ENCODE measurements at regions not wholly inside any gene's neighbourhood (a gene's known extent, or its start where the extent isn't known, plus 50 kb on each side); places are given as distances from the start of the nearest gene placed in this dataset.

DNA sequence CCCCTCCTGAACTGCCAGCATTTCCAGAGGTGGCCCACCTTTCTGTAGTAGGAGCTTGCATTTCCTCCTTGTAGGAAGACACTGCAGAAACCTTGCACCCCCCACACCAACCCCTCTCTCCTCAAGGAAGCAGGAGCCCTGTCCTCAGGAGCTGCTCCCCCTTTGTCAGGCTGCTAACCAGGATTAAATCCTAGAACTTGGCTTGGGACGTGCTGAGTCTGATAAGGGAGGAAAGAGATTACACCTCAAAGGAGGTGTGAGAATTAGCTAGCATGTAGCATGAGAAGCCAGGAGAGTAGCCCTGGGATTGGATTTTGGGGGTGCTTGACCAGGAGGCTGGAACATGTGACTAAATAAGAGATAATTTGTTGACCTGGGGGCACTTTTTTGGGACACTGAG is 119.8 kb upstream of the ALDH1B1 start:
- TF ChIP-seq, protein P1, sequence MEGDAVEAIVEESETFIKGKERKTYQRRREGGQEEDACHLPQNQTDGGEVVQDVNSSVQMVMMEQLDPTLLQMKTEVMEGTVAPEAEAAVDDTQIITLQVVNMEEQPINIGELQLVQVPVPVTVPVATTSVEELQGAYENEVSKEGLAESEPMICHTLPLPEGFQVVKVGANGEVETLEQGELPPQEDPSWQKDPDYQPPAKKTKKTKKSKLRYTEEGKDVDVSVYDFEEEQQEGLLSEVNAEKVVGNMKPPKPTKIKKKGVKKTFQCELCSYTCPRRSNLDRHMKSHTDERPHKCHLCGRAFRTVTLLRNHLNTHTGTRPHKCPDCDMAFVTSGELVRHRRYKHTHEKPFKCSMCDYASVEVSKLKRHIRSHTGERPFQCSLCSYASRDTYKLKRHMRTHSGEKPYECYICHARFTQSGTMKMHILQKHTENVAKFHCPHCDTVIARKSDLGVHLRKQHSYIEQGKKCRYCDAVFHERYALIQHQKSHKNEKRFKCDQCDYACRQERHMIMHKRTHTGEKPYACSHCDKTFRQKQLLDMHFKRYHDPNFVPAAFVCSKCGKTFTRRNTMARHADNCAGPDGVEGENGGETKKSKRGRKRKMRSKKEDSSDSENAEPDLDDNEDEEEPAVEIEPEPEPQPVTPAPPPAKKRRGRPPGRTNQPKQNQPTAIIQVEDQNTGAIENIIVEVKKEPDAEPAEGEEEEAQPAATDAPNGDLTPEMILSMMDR (IDR thresholded peaks at IDR 0.05; ENCODE audit: low read depth, low read length, missing input control): no peak
- TF ChIP-seq JUND (IDR thresholded peaks at IDR 0.05) (no peak), RXRA (IDR thresholded peaks at IDR 0.05) (no peak), HNF4A (conservative IDR thresholded peaks at IDR 0.05) (no peak), RAD21 (IDR thresholded peaks at IDR 0.05) (no peak), TAF1 (conservative IDR thresholded peaks at IDR 0.05) (no peak), SP1 (IDR thresholded peaks at IDR 0.05) (no peak), EGR1 (IDR thresholded peaks at IDR 0.05; ENCODE audit: low read depth in 2 of 2) (no peak), HNF4G (IDR thresholded peaks at IDR 0.05) (no peak)
- TF ChIP-seq, protein P2, sequence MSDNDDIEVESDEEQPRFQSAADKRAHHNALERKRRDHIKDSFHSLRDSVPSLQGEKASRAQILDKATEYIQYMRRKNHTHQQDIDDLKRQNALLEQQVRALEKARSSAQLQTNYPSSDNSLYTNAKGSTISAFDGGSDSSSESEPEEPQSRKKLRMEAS (IDR thresholded peaks at IDR 0.05): no peak
- TF ChIP-seq, protein P3, sequence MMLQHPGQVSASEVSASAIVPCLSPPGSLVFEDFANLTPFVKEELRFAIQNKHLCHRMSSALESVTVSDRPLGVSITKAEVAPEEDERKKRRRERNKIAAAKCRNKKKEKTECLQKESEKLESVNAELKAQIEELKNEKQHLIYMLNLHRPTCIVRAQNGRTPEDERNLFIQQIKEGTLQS (IDR thresholded peaks at IDR 0.05): no peak
- TF ChIP-seq, protein P4, sequence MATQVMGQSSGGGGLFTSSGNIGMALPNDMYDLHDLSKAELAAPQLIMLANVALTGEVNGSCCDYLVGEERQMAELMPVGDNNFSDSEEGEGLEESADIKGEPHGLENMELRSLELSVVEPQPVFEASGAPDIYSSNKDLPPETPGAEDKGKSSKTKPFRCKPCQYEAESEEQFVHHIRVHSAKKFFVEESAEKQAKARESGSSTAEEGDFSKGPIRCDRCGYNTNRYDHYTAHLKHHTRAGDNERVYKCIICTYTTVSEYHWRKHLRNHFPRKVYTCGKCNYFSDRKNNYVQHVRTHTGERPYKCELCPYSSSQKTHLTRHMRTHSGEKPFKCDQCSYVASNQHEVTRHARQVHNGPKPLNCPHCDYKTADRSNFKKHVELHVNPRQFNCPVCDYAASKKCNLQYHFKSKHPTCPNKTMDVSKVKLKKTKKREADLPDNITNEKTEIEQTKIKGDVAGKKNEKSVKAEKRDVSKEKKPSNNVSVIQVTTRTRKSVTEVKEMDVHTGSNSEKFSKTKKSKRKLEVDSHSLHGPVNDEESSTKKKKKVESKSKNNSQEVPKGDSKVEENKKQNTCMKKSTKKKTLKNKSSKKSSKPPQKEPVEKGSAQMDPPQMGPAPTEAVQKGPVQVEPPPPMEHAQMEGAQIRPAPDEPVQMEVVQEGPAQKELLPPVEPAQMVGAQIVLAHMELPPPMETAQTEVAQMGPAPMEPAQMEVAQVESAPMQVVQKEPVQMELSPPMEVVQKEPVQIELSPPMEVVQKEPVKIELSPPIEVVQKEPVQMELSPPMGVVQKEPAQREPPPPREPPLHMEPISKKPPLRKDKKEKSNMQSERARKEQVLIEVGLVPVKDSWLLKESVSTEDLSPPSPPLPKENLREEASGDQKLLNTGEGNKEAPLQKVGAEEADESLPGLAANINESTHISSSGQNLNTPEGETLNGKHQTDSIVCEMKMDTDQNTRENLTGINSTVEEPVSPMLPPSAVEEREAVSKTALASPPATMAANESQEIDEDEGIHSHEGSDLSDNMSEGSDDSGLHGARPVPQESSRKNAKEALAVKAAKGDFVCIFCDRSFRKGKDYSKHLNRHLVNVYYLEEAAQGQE (IDR thresholded peaks at IDR 0.05): no peak

Measured in liver (tissue), 3 donors.